ENCODE measurements at regions not wholly inside any gene's neighbourhood (a gene's known extent, or its start where the extent isn't known, plus 50 kb on each side); places are given as distances from the start of the nearest gene placed in this dataset.

DNA sequence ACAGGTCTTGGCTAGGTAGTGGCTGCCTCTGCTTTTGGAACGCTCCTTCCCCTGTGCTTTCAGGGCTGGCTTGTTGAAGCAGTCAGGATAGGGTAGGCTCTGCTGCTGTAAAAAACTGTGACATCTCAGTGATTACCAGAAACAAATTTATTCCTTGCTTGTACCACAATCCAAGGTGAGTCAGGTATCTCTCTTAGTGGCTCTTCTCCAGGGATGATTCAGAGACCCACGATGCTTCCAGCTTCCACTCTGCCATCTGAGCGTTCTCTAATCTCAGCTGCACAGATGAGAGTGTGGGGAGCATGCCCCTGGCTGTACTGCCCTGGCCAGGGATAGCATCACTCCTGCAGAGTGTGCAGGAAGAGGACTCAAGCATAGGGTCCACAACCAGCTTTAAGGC is 174.9 kb downstream of the VAPA start:
- Histone ChIP-seq H2AFZ (ENCODE audit: low read length) (no peak overlapping the region), H3K27ac (ENCODE audit: low read length) (no peak overlapping the region), H3K4me2 (ENCODE audit: low read depth, low read length, poor library complexity, severe bottlenecking) (no peak overlapping the region), H3K79me2 (ENCODE audit: low read length) (no peaks in the 10 kb centered on the region), H3K36me3 (ENCODE audit: insufficient read depth, low read length) (no peaks in the 10 kb centered on the region), H3K4me3 (ENCODE audit: low read length) (no peak overlapping the region), H3K9me2 (replicated peaks; ENCODE audit: insufficient read depth, low read length) (no peaks in the 10 kb centered on the region), H4K20me1 (ENCODE audit: insufficient read depth, low read depth, low read length) (no peaks in the 10 kb centered on the region), H3K9ac (ENCODE audit: low read length) (no peak overlapping the region), H3K9me3 (ENCODE audit: low read length) (peaks cover under 1% of the 10 kb centered on the region), H3K27me3 (ENCODE audit: low read length) (no peaks in the 10 kb centered on the region), H3K4me1 (ENCODE audit: low read length) (no peaks in the 10 kb centered on the region)
- no peak for DNase-seq

DNA sequence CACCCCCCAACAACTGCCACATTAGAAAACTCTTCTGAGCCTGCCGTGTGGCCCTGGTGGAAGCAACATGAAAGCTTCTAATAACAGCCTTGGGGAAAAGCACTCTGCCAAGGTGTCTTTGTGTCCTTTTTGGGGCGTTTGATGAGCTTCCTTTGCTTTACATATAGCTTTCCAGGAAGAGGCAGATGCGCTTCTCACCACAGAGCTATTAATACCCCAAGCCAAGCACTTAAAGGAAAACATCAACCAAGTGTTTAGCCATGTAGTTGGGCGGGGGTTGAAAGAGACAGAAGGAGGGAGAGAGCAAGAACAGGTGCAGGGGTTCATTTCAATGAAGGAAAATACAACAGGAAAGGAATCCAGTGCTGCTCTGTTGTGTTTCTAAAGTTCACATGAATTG is 176.1 kb downstream of the VAPA start:
- no peaks in the 10 kb centered on the region for H3K79me2 ChIP-seq (ENCODE audit: low read length)
- H3K27me3 ChIP-seq (ENCODE audit: low read length): no peaks in the 10 kb centered on the region
- H3K9me3 ChIP-seq (ENCODE audit: low read length): no peaks in the 10 kb centered on the region
- no peak overlapping the region for H3K27ac ChIP-seq (ENCODE audit: low read length)
- H4K20me1 ChIP-seq (ENCODE audit: insufficient read depth, low read depth, low read length): no peaks in the 10 kb centered on the region
- no peak for DNase-seq
- no peak overlapping the region for H3K4me2 ChIP-seq (ENCODE audit: low read depth, low read length, poor library complexity, severe bottlenecking)
- H3K36me3 ChIP-seq (ENCODE audit: insufficient read depth, low read length): no peaks in the 10 kb centered on the region
- H3K4me1 ChIP-seq (ENCODE audit: low read length): no peaks in the 10 kb centered on the region
- no peaks in the 10 kb centered on the region for H3K9me2 ChIP-seq (replicated peaks; ENCODE audit: insufficient read depth, low read length)
- no peak overlapping the region for H2AFZ ChIP-seq (ENCODE audit: low read length)
- no peak overlapping the region for H3K4me3 ChIP-seq (ENCODE audit: low read length)
- H3K9ac ChIP-seq (ENCODE audit: low read length): no peak overlapping the region

DNA sequence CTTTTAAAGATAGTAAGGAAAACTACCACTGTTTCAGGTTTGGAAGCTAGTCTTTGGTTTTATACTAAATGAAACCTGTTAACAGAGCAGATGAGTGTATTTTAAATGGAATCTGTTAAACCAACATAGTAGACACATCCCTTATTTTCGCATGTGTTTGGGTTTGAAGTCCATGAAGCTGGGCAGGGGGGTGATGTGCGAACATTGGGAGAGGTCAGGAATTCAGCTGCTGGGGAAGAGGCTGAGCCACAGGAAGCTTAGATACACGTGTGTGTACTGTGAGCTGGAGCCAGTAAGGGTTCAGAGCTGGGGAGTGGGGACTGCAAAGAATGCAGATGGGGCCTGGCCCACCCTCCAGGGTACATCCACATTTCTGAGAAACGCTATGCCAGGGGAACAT is 176.9 kb downstream of the VAPA start:
- H4K20me1 ChIP-seq (ENCODE audit: insufficient read depth, low read depth, low read length): no peaks in the 10 kb centered on the region
- H3K9me2 ChIP-seq (replicated peaks; ENCODE audit: insufficient read depth, low read length): no peaks in the 10 kb centered on the region
- no peak overlapping the region for H3K4me3 ChIP-seq (ENCODE audit: low read length)
- no peaks in the 10 kb centered on the region for H3K4me1 ChIP-seq (ENCODE audit: low read length)
- no peaks in the 10 kb centered on the region for H3K36me3 ChIP-seq (ENCODE audit: insufficient read depth, low read length)
- H3K79me2 ChIP-seq (ENCODE audit: low read length): no peaks in the 10 kb centered on the region
- no peaks in the 10 kb centered on the region for H3K9me3 ChIP-seq (ENCODE audit: low read length)
- H3K27ac ChIP-seq (ENCODE audit: low read length): no peak overlapping the region
- no peak overlapping the region for H2AFZ ChIP-seq (ENCODE audit: low read length)
- no peaks in the 10 kb centered on the region for H3K27me3 ChIP-seq (ENCODE audit: low read length)
- no peak overlapping the region for H3K4me2 ChIP-seq (ENCODE audit: low read depth, low read length, poor library complexity, severe bottlenecking)
- no peak for DNase-seq
- no peak overlapping the region for H3K9ac ChIP-seq (ENCODE audit: low read length)

DNA sequence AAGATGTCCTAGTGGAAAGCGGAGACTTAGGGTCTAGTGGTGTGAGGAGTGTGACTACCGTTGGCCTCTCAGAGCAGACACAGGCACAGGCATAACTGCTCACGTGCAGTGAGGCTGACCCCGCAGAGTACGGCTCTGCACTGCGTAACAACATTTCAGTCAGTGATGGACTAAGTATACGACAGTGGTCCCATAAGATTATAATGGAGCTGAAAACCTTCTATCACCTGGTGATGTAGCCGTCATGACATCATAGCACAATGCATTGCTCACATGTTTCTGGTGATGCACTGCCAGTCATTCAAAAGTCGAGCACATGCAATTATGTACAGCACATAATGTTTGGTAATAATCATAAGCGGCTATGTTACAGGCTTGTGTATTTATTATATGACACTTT is 179.6 kb downstream of the VAPA start:
- Histone ChIP-seq H3K4me3 (ENCODE audit: low read length) (no peak overlapping the region), H3K27me3 (ENCODE audit: low read length) (no peaks in the 10 kb centered on the region), H3K36me3 (ENCODE audit: insufficient read depth, low read length) (no peaks in the 10 kb centered on the region), H2AFZ (ENCODE audit: low read length) (no peak overlapping the region), H3K9ac (ENCODE audit: low read length) (no peak overlapping the region), H3K9me3 (ENCODE audit: low read length) (no peaks in the 10 kb centered on the region), H3K27ac (ENCODE audit: low read length) (no peak overlapping the region), H3K4me1 (ENCODE audit: low read length) (no peaks in the 10 kb centered on the region), H3K9me2 (replicated peaks; ENCODE audit: insufficient read depth, low read length) (no peaks in the 10 kb centered on the region), H4K20me1 (ENCODE audit: insufficient read depth, low read depth, low read length) (no peaks in the 10 kb centered on the region), H3K79me2 (ENCODE audit: low read length) (no peaks in the 10 kb centered on the region), H3K4me2 (ENCODE audit: low read depth, low read length, poor library complexity, severe bottlenecking) (no peak overlapping the region)
- DNase-seq: no peak

DNA sequence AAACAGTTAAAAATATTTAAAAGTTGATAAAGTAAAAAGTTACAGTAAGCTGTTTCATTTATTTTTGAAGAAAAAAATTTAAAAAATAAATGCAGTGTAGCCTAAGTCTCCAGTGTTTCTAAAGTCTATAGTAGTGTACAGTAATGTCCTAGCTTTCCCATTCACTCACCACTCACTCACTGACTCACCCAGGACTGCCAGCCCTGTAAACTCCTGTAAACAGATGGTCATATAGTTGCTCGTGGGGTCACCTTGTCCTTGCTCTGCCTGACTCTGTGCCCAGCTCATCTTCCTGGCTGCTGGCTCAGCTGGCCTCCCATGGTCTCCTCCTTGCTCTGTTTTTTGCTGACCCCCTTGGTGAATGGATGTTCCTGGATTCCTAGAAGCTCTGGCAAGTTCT is 180.3 kb downstream of the VAPA start:
- no peak overlapping the region for H3K4me2 ChIP-seq (ENCODE audit: low read depth, low read length, poor library complexity, severe bottlenecking)
- no peaks in the 10 kb centered on the region for H3K79me2 ChIP-seq (ENCODE audit: low read length)
- no peak overlapping the region for H3K27ac ChIP-seq (ENCODE audit: low read length)
- H3K4me3 ChIP-seq (ENCODE audit: low read length): no peak overlapping the region
- H2AFZ ChIP-seq (ENCODE audit: low read length): no peak overlapping the region
- no peak overlapping the region for H3K9ac ChIP-seq (ENCODE audit: low read length)
- no peaks in the 10 kb centered on the region for H3K36me3 ChIP-seq (ENCODE audit: insufficient read depth, low read length)
- no peak for DNase-seq
- H3K4me1 ChIP-seq (ENCODE audit: low read length): no peaks in the 10 kb centered on the region
- no peaks in the 10 kb centered on the region for H3K9me3 ChIP-seq (ENCODE audit: low read length)
- no peaks in the 10 kb centered on the region for H3K9me2 ChIP-seq (replicated peaks; ENCODE audit: insufficient read depth, low read length)
- H4K20me1 ChIP-seq (ENCODE audit: insufficient read depth, low read depth, low read length): no peaks in the 10 kb centered on the region
- H3K27me3 ChIP-seq (ENCODE audit: low read length): no peaks in the 10 kb centered on the region

DNA sequence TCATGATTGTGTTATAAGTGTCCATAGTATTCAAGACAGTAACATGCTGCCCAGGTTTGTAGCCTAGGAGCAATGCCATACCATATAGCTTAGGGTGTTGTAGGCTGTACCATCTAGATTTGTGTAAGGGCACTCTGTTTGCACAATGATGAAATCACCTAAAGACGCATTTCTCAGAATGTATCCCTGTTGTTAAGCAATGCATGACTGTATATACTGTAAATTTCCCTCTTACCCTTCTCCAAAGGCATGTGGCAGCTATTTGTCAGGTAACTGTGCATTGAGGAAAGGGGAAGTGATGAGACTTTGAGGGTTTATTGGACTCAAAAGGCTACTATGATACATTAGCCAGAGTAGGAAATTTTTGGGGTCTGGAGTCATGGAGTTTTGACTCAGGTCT is 180.8 kb downstream of the VAPA start:
- Histone ChIP-seq H4K20me1 (ENCODE audit: insufficient read depth, low read depth, low read length) (no peaks in the 10 kb centered on the region), H3K36me3 (ENCODE audit: insufficient read depth, low read length) (no peaks in the 10 kb centered on the region), H3K27ac (ENCODE audit: low read length) (no peak overlapping the region), H3K9me3 (ENCODE audit: low read length) (no peaks in the 10 kb centered on the region), H3K4me2 (ENCODE audit: low read depth, low read length, poor library complexity, severe bottlenecking) (no peak overlapping the region), H3K4me3 (ENCODE audit: low read length) (no peak overlapping the region), H3K9me2 (replicated peaks; ENCODE audit: insufficient read depth, low read length) (no peaks in the 10 kb centered on the region), H3K79me2 (ENCODE audit: low read length) (no peaks in the 10 kb centered on the region), H2AFZ (ENCODE audit: low read length) (no peak overlapping the region), H3K9ac (ENCODE audit: low read length) (no peak overlapping the region), H3K27me3 (ENCODE audit: low read length) (no peaks in the 10 kb centered on the region), H3K4me1 (ENCODE audit: low read length) (no peaks in the 10 kb centered on the region)
- DNase-seq: no peak

DNA sequence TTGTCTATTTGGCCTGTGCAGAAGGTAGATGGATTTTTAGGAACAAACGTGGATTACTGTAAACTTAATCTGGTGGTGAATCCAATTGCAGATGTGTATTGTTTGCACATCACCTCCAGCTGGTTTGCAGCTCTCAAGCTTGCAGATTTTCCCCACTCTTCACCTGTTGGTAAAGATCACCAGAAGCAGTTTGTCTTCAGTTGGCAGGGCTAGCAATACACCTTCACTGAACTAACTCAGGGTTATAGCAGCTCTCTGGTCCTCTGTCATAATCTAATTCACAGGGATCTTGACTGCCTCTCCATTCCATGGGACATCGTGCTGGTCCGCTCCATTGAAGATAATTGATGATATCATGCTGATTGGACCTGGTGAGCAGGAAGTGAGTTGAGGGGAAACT is 181.5 kb downstream of the VAPA start:
- Histone ChIP-seq H2AFZ (ENCODE audit: low read length) (no peak overlapping the region), H3K4me3 (ENCODE audit: low read length) (no peak overlapping the region), H3K79me2 (ENCODE audit: low read length) (no peaks in the 10 kb centered on the region), H3K9me2 (replicated peaks; ENCODE audit: insufficient read depth, low read length) (no peaks in the 10 kb centered on the region), H3K4me1 (ENCODE audit: low read length) (no peaks in the 10 kb centered on the region), H3K4me2 (ENCODE audit: low read depth, low read length, poor library complexity, severe bottlenecking) (no peak overlapping the region), H3K27me3 (ENCODE audit: low read length) (no peaks in the 10 kb centered on the region), H3K9me3 (ENCODE audit: low read length) (no peaks in the 10 kb centered on the region), H4K20me1 (ENCODE audit: insufficient read depth, low read depth, low read length) (no peaks in the 10 kb centered on the region), H3K9ac (ENCODE audit: low read length) (no peak overlapping the region), H3K36me3 (ENCODE audit: insufficient read depth, low read length) (no peaks in the 10 kb centered on the region), H3K27ac (ENCODE audit: low read length) (no peak overlapping the region)
- DNase-seq: no peak

DNA sequence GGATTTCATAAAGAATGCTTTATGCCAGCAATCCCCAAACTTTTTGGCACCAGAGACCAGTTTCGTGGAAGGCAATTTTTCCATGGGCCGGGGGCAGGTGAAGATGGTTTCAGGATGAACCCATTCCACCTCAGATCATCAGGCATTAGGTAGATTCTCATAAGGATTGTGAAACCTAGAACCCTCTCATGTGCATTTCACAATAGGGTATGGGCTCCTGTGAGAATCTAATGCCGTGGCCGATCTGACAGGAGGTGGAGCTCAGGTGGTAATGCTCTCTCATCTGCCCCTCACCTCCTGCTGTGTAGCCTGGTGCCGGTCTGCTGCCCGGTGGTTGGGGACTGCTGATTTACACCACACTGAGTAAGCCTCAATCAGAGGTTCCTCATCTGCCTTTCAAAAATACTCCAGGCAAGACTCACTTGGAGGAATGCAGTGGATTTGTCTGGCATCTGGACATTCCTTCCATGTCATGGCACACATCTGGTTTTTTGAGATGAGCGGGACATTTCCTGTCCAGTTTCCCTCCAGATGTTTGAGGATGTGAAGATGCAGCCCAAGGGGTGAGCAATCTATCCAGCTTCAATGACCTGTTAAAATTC is 185.8 kb downstream of the VAPA start:
- no peaks in the 10 kb centered on the region for H4K20me1 ChIP-seq (ENCODE audit: insufficient read depth, low read depth, low read length)
- H3K4me2 ChIP-seq (ENCODE audit: low read depth, low read length, poor library complexity, severe bottlenecking): no peak overlapping the region
- H3K9ac ChIP-seq (ENCODE audit: low read length): no peak overlapping the region
- H3K4me1 ChIP-seq (ENCODE audit: low read length): no peaks in the 10 kb centered on the region
- no peaks in the 10 kb centered on the region for H3K79me2 ChIP-seq (ENCODE audit: low read length)
- no peak for DNase-seq
- H3K9me3 ChIP-seq (ENCODE audit: low read length): no peaks in the 10 kb centered on the region
- no peak overlapping the region for H2AFZ ChIP-seq (ENCODE audit: low read length)
- no peaks in the 10 kb centered on the region for H3K9me2 ChIP-seq (replicated peaks; ENCODE audit: insufficient read depth, low read length)
- H3K36me3 ChIP-seq (ENCODE audit: insufficient read depth, low read length): no peaks in the 10 kb centered on the region
- H3K27ac ChIP-seq (ENCODE audit: low read length): no peak overlapping the region
- no peak overlapping the region for H3K4me3 ChIP-seq (ENCODE audit: low read length)
- H3K27me3 ChIP-seq (ENCODE audit: low read length): no peaks in the 10 kb centered on the region

DNA sequence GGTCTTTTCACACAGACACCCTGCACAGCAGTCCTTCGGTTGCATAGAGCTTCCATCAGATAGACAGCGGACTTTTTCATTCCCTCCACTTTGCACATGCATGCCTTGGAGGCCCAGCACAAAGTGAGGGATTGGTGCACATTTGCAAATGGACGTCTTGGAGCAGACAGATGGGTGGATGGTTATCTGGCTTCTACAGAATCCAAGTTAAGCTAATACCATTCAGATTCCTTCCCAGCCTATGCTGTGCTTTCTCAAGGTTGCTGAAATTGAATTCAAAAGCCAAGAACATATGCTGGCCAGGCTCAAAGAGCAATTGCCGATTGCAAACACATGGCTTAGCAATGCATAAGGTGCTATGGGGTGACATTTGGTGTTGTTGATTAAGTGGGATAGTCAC is 186.4 kb downstream of the VAPA start:
- H3K27ac ChIP-seq (ENCODE audit: low read length): no peak overlapping the region
- H3K4me3 ChIP-seq (ENCODE audit: low read length): no peak overlapping the region
- no peaks in the 10 kb centered on the region for H3K36me3 ChIP-seq (ENCODE audit: insufficient read depth, low read length)

More for the DNA sequence above, 186.4 kb downstream of the VAPA start:
- Histone ChIP-seq H3K4me1 (ENCODE audit: low read length) (no peaks in the 10 kb centered on the region), H3K79me2 (ENCODE audit: low read length) (no peaks in the 10 kb centered on the region), H3K27me3 (ENCODE audit: low read length) (no peaks in the 10 kb centered on the region), H3K9me3 (ENCODE audit: low read length) (no peaks in the 10 kb centered on the region), H3K4me2 (ENCODE audit: low read depth, low read length, poor library complexity, severe bottlenecking) (no peak overlapping the region), H3K9me2 (replicated peaks; ENCODE audit: insufficient read depth, low read length) (no peaks in the 10 kb centered on the region), H3K9ac (ENCODE audit: low read length) (no peak overlapping the region), H4K20me1 (ENCODE audit: insufficient read depth, low read depth, low read length) (no peaks in the 10 kb centered on the region), H2AFZ (ENCODE audit: low read length) (no peak overlapping the region)
- no peak for DNase-seq
